Large intestine (tissue), 3 donors: ENCODE measurements at regions not wholly inside any gene's neighbourhood (a gene's known extent, or its start where the extent isn't known, plus 50 kb on each side); places are given as distances from the start of the nearest gene placed in this dataset.

Experiments used
- DNase-seq, 2 donors: peaks; one replicate each; pipeline versions ENCODE4 v3.0.0 to v3.0.0-alpha.2; 2013
- H3K27ac ChIP-seq: one replicate; pipeline ENCODE4 v1.5.1; 2013; ENCODE audit warnings: low read length
- H3K27me3 ChIP-seq: 2 replicates; pipeline ENCODE4 v1.6.1; 2013; ENCODE audit warnings: low read length; ENCODE audit not compliant: control insufficient read depth, insufficient read depth
- H3K36me3 ChIP-seq: 2 replicates; pipeline ENCODE4 v1.6.1; 2013; ENCODE audit warnings: low read length; ENCODE audit not compliant: control insufficient read depth, insufficient read depth
- H3K4me1 ChIP-seq: one replicate; pipeline ENCODE4 v1.6.1; 2013; ENCODE audit warnings: low read length; ENCODE audit not compliant: control insufficient read depth, insufficient read depth
- H3K4me3 ChIP-seq: one replicate; pipeline ENCODE4 v1.5.1; 2013; ENCODE audit warnings: low read length
- H3K9me3 ChIP-seq: one replicate; pipeline ENCODE4 v1.6.1; 2013; ENCODE audit warnings: mild to moderate bottlenecking, low read depth, low read length, moderate library complexity; ENCODE audit not compliant: control insufficient read depth
- WGBS: methylation state at CpG from one replicate; pipeline ENCODE4 v1.1.5; 2013; ENCODE audit warnings: low lambda C conversion rate; ENCODE audit not compliant: insufficient coverage; 5-methylcytosine and 5-hydroxymethylcytosine counted together

DNA sequence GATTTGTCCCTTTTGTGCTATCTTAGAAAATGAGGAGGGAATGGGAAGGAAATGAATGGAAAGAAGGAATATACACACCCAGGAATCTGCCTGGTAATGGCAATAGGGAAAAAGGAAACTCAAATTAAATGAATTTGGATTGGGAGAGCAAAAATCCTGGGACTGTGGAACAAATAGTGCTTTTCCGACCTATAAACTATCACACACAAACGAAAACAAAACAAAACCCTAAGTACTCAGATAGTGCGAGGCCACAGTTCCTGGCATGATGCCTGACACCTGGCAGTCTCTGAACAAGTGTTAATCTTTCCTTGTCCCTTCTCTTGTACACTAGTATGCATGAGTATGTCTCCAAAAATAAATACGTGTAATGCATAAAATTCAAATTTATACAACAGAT is 319.8 kb upstream of the SPAG17 start:
- Histone ChIP-seq H3K4me1 (no peaks in the 10 kb centered on the region), H3K36me3 (no peaks in the 10 kb centered on the region), H3K27ac (no peak overlapping the region), H3K9me3 (no peaks in the 10 kb centered on the region), H3K27me3 (no peaks in the 10 kb centered on the region), H3K4me3 (no peak overlapping the region)
- WGBS, result 82% methylated on average over 3 of the region's 4 CpGs
- DNase-seq, result no peak

DNA sequence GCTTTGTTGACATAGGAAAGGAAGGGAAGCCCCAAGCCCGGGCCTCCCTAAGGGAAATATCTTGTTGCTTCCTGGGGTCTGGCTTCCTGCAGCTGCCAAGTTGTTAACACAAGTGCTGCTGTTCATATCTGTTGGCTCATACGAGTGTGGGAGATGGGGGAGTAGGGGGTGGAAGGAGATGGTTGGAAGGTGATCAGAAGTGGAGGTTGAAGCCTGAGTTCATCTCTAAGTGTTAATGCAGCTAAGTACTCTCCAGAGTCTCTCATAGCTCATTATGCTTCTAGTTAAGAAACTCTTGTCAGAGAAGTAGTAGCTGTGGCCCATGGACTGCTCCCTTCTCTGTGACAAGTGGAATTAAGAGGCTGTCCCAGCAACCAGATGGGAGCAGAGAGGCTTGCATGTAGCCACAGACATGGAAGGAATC is 319.2 kb upstream of the SPAG17 start:
- no CpG with 5 or more reads among the region's 2 CpGs for WGBS
- Histone ChIP-seq H3K27me3 (no peaks in the 10 kb centered on the region), H3K4me1 (no peaks in the 10 kb centered on the region), H3K36me3 (no peaks in the 10 kb centered on the region), H3K4me3 (no peak overlapping the region), H3K9me3 (no peaks in the 10 kb centered on the region), H3K27ac (no peak overlapping the region)
- DNase-seq, result no peak

DNA sequence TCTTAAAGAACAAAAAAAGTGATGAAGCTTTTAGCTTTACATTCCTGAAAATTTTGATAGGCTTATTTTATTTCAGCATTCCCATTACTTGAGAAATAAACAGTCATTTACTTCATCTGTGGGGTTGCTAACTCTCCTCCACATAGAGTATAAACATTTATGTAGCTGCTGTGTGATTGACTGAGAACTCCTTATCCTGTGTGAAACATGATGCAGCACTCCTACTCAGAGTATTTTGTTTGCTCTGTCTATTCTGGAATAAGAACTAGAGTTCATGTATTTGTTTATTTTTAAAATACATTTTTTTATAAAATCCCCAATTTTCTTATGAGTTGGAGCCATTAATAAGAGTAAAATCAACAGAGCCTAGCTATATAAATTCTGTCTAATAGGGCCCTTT is 318.7 kb upstream of the SPAG17 start:
- Histone ChIP-seq H3K4me1 (no peaks in the 10 kb centered on the region), H3K9me3 (no peaks in the 10 kb centered on the region), H3K4me3 (no peak overlapping the region), H3K36me3 (no peaks in the 10 kb centered on the region), H3K27me3 (no peaks in the 10 kb centered on the region), H3K27ac (no peak overlapping the region)
- no peak for DNase-seq

DNA sequence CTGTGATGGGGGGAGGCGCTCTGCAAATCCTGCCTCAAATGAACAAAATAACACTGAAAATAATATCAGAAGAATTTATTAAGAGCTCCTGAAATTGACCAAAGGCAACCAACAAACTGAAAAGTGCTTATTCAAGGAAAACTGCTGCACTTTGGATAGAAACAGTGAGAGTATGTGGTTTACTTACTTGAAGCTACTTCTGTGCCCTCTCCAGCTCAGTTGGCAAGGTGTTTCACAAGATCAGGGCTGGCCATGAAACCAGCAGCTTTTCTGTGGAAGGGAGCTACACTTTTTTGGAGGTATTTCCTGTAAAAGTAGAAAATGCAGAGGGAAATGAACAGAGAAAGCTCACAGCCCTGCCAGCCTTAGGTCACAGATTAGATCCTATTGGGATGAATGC is 310.0 kb upstream of the SPAG17 start:
- no peak for DNase-seq
- H3K4me3 ChIP-seq, result no peak overlapping the region
- no CpG with 5 or more reads among the region's 1 CpG for WGBS
- no peaks in the 10 kb centered on the region for H3K4me1 ChIP-seq
- H3K27me3 ChIP-seq, result no peaks in the 10 kb centered on the region
- H3K27ac ChIP-seq, result no peak overlapping the region
- no peaks in the 10 kb centered on the region for H3K9me3 ChIP-seq
- no peaks in the 10 kb centered on the region for H3K36me3 ChIP-seq

DNA sequence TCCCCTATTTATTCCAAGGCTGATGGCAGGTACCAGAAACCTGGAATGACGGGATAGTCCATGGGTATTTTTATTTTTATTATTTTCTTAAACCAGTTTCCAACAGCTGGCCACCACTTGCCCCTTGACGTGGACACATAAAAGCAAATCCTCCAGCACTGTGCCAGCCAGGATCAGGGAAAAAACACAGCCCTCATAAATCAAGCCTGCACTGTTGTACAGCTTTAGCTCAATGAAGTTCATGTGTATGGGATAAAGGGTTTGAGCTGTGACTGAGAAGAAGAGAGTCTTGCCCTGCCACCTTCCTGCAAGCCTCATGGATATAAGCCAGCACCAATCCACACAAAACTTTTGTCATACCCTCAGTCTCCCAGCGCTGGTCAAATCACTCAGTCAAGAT is 303.8 kb upstream of the SPAG17 start:
- Histone ChIP-seq H3K27ac (no peak overlapping the region), H3K27me3 (no peaks in the 10 kb centered on the region), H3K9me3 (no peaks in the 10 kb centered on the region), H3K36me3 (no peaks in the 10 kb centered on the region), H3K4me3 (no peak overlapping the region), H3K4me1 (peaks cover 3% of the 10 kb centered on the region)
- DNase-seq, result no peak
- WGBS, result 86% methylated on average over 1 of the region's 3 CpGs

DNA sequence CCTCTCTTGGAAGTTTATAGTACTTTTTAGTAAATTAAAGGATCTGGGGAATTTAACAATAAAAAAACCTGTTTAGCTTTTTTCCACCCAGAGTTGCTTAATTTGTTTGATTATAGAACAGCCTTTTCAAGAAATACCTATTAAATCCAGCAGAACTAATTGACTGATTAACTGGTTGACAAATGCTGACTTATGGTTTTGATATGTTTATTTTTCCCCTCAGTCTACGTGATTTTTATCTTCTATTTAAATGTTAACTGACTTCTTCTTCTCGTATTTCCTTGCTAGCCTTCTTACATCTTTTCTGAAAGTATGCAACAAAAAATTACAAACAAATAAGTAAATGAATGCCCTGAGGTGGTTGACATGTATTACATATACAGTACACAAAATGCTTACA is 302.9 kb upstream of the SPAG17 start:
- H3K4me3 ChIP-seq, result no peak overlapping the region
- H3K27me3 ChIP-seq, result no peaks in the 10 kb centered on the region
- no peaks in the 10 kb centered on the region for H3K9me3 ChIP-seq
- H3K36me3 ChIP-seq, result no peaks in the 10 kb centered on the region
- no peak for DNase-seq
- 62% methylated on average over 2 of the region's 2 CpGs for WGBS
- no peak overlapping the region for H3K27ac ChIP-seq
- peaks cover 3% of the 10 kb centered on the region for H3K4me1 ChIP-seq

DNA sequence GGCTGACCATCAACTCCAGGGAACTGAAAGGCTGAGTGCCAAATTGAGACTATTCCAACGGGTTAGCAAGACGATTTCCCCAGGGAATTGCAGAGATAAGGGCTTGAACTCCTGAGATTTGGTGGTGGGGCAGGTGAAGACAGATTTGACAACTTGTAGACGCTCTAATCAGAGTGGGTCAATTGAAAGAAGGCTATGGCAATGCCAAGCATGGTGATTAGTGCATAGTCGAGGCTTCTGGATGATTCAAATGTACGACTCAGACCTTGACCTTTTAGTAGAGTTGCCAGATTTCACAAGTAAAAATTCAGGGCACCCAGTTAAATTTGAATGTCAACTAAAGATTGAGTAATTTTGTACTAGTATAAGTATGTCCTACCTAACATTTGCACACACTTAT is 302.1 kb upstream of the SPAG17 start:
- H3K36me3 ChIP-seq, result no peaks in the 10 kb centered on the region
- no peak overlapping the region for H3K4me3 ChIP-seq
- no peak for DNase-seq
- H3K9me3 ChIP-seq, result no peaks in the 10 kb centered on the region
- peaks cover 3% of the 10 kb centered on the region for H3K4me1 ChIP-seq
- no CpG with 5 or more reads among the region's 5 CpGs for WGBS
- no peak overlapping the region for H3K27ac ChIP-seq
- H3K27me3 ChIP-seq, result no peaks in the 10 kb centered on the region

DNA sequence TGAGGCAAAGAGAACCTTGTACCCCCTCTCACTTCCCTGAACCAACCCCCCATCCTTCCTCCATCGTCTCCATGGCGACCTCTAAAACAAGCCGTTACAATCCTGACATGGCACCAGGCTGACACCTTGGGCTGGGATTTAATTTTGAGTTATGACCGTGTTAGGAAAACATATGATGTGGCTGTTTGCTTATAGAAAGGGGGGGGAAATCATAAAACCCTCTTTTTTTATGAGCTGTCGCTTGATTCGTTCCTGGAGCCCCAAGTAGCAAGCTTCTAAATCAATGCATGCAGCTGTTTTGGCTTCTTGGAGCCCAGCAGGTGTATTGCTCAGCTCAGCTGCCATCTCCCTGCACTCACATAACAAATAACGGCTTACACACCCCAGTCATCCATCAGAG is 301.2 kb upstream of the SPAG17 start:
- no peaks in the 10 kb centered on the region for H3K27me3 ChIP-seq
- H3K4me3 ChIP-seq, result no peak overlapping the region
- DNase-seq, result peak; percentile 3 to 33
- no peak overlapping the region for H3K27ac ChIP-seq
- no peaks in the 10 kb centered on the region for H3K36me3 ChIP-seq
- no peaks in the 10 kb centered on the region for H3K9me3 ChIP-seq
- WGBS, result 0% methylated on average over 1 of the region's 7 CpGs
- H3K4me1 ChIP-seq, result peaks cover 3% of the 10 kb centered on the region

DNA sequence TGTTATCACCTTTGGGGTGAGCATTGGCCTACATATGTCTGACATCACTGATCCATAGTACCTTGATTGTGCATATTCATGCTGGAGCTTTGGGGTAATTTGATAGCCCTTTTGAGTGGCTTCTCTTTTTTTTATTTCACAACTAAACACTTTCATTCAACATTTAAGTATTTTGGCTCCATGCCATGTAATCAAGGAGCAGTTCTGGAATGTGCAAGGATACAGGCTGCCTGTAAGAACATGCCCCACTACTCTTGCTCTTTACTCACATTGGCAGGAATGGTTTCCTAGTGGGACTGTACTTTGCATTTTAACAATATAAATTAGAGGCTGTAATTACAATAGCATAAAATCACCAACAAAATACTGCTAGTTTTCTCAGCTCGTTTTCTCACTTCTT is 300.7 kb upstream of the SPAG17 start:
- Histone ChIP-seq H3K27ac (no peak overlapping the region), H3K36me3 (no peaks in the 10 kb centered on the region), H3K4me1 (peaks cover 3% of the 10 kb centered on the region), H3K9me3 (no peaks in the 10 kb centered on the region), H3K4me3 (no peak overlapping the region), H3K27me3 (no peaks in the 10 kb centered on the region)
- WGBS, result 56% methylated on average over 1 of the region's 1 CpG
- DNase-seq, result no peak

DNA sequence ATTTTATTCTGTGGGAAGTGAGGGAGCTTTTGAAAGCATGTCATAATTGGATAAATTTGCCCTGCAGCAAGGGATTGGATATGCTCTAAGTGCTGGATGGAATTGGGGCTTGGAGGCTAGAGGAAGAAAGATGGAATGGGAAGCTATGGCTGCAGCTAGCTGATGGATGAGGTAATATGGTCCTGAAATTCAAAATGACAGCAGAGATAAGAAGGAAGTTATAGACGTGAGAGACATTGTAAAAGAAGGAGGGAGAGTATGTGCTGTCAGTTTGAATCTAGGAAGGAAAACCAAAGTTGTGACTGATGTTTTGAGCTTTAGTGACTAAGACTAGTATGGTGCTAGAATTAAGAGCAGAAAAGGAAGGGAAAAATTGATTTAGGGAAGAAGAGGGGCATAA is 299.9 kb upstream of the SPAG17 start:
- Histone ChIP-seq H3K36me3 (no peaks in the 10 kb centered on the region), H3K9me3 (no peaks in the 10 kb centered on the region), H3K4me1 (peaks cover 3% of the 10 kb centered on the region), H3K27ac (no peak overlapping the region), H3K27me3 (no peaks in the 10 kb centered on the region), H3K4me3 (no peak overlapping the region)
- WGBS, result 33% methylated on average over 1 of the region's 1 CpG
- no peak for DNase-seq

DNA sequence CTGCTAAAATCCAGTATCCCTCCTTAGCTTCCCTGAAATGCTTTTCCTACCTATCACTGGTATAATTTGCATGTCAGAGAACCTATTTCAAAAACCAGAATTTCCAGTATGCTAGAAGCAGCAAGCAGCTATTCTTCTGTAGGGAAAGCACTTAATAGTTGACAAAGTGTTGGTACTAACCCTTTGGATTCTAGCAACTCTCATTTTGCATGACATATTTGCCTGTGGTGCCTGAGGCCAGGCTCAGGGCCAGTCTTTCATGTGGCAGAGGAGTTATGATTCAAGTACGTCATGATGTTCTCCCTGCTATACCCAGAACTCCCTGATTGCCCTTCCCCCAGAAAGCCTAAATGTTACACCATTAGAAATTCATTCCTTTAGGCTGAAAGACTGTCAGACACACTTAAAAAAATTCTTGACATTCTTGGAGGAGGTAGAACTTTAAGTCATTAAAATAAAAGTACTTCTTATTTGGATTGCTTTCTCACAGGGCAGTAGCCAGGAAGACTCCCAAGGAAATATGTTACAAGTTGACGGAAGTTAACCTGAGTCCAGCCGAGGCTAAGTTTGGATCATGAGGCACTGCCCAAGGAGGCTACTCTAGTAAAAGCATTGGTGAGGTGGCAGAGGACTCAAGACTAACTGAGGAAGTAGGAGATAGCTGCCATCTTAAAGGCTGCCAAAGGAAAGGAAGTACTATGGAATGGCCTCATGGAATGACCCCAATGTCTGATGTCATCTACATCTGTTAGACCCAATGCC is 298.4 kb upstream of the SPAG17 start:
- no peaks in the 10 kb centered on the region for H3K4me1 ChIP-seq
- no peaks in the 10 kb centered on the region for H3K27me3 ChIP-seq
- H3K4me3 ChIP-seq, result no peak overlapping the region
- DNase-seq, result no peak
- H3K9me3 ChIP-seq, result no peaks in the 10 kb centered on the region
- H3K36me3 ChIP-seq, result no peaks in the 10 kb centered on the region
- WGBS, result 100% methylated on average over 1 of the region's 3 CpGs
- H3K27ac ChIP-seq, result no peak overlapping the region
